Middle frontal gyrus (tissue), 1 donor: ENCODE measurements at regions not wholly inside any gene's neighbourhood (a gene's known extent, or its start where the extent isn't known, plus 50 kb on each side); places are given as distances from the start of the nearest gene placed in this dataset.

ENCODE experiments used
- DNase-seq: peaks from one replicate; pipeline ENCODE4 v3.0.0-alpha.2; 2015; ENCODE audit warnings: low spot score; ENCODE audit errors: extremely low spot score

GRCh38 chr21:27246741-27247140 is 279.9 kb upstream of the ADAMTS5 start:
- no peak for DNase-seq

DNA sequence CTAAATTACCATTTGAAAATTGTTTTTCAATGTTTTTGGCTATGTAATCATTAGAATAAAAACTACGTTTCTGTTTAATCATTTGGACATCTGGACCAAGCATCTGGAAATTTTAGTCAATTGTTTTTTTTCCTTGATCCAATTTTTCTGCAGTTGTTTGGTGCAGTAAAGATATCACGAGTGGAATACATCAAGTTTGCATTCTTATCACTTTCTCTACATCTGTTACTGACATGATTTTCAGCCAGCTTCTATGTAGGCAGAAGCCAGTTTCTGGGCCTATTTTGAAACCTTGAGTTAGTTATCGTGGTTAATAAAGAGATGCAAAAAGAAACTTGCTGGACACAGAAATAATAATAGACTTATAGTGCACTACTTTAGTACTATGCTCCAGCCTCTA is 277.9 kb upstream of the ADAMTS5 start:
- no peak for DNase-seq

DNA sequence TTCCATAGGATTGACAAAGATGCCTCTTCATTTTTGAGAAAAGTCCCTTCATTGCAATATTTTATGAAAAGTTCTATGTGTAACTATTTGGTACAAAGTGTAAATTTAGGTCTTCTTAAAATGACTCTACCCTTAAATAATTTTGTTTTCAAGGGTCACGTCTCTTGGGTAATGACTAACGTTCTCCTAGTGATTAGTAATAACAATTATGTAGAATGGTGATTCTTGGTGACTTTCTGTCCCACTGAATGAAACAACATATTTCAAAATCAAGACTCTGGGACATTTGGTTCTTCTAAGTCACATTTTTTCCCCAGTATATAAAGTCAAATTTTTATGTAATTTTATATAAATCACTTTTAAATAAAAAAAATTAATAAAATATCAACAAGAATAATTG is 277.5 kb upstream of the ADAMTS5 start:
- DNase-seq, result no peak

GRCh38 chr21:27240839-27241238 is 274.0 kb upstream of the ADAMTS5 start:
- no peak for DNase-seq

- DNase-seq, result no peak
Measured at GRCh38 chr21:27233514-27234115, 266.7 kb upstream of the ADAMTS5 start.

GRCh38 chr21:27225940-27226339 is 259.1 kb upstream of the ADAMTS5 start:
- DNase-seq, result no peak

GRCh38 chr21:27225151-27225550 is 258.3 kb upstream of the ADAMTS5 start:
- DNase-seq, result no peak

DNA sequence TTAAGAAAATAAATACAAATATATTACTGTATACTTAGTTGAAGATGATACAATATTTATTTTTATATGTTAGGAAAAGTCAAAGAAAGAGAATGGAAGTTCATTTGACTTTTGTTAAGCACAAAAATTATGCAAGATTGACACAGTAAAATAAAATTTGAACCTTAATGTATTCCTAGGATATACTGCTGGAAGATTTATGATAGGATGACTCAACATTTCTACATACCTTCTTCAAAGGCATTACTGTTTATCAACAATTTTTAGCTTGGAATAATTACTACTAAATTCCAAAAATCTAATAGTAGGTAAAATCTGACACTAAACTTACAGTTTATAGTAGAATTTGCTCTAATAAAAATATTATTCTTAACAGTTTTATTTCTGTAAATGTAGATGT is 257.3 kb upstream of the ADAMTS5 start:
- no peak for DNase-seq

- DNase-seq, result no peak
Measured at GRCh38 chr21:27221077-27221476, 254.2 kb upstream of the ADAMTS5 start.

DNA sequence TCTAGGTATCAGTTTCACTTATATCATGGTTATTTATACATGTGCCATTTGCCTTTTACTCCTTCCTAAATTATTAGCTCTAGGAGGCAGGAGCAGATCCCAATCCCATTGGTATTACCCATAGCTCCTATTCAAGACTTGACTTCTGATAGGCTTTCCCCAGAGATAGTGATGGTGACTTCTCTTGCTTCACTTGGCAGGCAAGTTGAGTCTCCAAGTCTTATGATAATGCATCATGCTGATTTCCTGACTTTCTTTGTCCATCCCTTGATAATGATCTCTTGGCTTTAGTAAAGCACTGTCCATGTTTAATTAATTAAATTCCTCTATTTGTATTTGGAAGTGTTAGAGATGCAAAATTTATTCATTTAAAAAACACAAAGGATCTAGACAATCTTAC is 253.5 kb upstream of the ADAMTS5 start:
- DNase-seq, result no peak

DNA sequence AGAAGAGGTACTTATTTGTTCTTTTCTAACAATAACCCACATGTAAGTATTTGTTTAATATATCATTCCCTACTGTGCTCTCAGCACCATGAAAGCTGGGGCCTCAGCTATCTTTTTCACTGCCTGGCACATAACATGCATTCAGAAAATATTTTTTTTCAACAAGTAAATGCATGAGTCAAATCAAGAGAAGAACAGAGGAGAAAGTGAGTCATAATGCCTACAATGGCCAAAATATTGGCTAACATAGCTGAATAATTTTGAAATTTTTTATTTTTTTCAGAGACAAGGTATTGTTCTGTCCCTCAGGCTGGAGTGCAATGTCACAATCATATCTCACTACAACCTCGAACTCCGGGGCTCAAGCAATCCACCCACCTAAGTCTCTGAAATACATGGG is 252.2 kb upstream of the ADAMTS5 start:
- no peak for DNase-seq

DNA sequence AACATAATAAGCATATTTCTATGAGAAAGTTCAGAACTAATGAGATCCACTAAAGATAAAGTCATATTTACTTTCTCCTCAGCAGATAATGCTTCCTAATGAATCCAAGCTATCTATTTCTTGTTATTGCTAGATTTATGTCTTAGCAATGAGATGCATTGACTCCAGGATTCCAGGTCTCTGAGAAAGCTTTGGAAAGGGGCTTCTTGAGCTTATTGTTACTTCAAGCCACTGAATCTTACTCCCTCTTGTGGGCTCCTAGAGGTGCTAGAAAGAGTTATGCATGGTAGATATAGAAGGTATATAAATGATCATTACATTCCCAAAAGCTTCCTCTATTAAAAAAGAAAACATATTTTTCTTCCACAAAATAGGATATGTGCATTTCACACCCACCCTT is 246.4 kb upstream of the ADAMTS5 start:
- DNase-seq, result no peak

DNA sequence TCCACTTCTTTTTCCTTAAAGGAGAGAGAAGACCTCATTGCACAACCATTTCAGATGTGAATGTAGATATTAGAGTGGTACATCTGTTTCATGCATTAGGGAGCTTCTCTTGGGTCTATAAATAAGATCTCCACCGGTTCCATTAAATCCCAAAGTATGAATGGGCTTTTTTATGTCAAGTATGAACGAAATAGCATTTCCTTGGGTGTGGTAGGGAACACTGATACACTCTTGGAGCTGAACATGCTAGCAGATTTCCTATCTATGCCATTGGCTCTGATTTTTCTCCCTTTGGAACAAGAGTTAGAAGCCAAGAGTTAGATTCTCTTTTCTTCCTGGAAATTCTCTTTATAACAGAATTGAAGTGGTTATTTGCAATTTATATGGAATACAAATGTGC is 245.6 kb upstream of the ADAMTS5 start:
- DNase-seq, result no peak

DNA sequence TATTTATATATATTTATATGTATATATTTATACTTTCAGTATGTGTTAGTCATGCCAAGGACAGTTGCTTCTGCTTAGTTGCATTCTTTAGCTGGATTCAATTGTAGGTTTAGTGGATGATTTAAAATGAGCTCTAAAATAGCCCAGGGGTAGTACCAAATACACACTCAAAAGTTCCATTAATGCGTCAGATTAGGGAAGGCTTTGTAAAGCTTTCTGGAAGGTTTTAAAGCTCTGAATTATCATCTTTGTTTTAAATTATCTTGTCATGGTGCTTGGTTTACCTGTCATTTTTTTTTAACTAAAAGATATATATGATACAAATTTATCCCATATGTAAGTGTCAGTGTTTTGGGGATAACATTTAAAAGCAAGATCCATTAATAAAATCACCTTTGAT is 242.7 kb upstream of the ADAMTS5 start:
- DNase-seq, result no peak

GRCh38 chr21:27206368-27206982 is 239.6 kb upstream of the ADAMTS5 start:
- no peak for DNase-seq

GRCh38 chr21:27202301-27202700 is 235.4 kb upstream of the ADAMTS5 start:
- DNase-seq, result no peak

DNA sequence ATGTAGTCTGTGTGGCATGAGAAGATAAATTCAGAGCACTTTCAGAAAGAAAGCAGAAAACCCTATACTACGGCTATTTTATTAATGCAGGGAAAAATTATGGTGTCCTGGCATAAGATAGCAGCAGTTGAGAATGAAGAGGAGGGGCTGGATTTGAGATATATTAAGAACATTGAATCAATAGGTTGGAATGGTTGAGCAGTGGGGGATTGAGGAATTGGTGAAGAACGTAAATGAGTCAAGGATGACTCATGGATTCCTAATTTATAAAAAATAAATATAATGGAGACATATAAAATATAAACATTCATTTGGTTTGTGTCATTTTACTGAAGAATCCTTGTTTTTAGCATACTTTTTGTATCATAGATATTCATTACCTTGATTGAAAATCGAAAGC is 234.3 kb upstream of the ADAMTS5 start:
- no peak for DNase-seq

DNA sequence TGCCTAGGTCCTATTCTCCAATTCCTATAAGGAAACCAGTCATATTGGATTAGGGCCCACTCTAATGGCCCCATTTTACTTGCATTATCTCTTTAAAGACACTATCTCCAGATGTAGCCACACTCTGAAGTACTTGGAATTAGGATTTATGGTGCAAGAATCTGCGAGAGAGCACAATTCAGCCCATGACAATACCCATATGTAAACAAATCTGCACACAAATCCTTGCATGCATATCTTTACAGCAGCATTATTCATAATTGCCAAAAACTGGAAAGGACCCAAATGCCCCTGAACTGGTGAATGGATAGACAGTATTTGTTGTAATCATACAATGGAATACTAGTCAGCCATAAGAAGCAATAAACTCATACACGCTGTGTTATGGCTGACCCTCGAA is 229.8 kb upstream of the ADAMTS5 start:
- no peak for DNase-seq

DNA sequence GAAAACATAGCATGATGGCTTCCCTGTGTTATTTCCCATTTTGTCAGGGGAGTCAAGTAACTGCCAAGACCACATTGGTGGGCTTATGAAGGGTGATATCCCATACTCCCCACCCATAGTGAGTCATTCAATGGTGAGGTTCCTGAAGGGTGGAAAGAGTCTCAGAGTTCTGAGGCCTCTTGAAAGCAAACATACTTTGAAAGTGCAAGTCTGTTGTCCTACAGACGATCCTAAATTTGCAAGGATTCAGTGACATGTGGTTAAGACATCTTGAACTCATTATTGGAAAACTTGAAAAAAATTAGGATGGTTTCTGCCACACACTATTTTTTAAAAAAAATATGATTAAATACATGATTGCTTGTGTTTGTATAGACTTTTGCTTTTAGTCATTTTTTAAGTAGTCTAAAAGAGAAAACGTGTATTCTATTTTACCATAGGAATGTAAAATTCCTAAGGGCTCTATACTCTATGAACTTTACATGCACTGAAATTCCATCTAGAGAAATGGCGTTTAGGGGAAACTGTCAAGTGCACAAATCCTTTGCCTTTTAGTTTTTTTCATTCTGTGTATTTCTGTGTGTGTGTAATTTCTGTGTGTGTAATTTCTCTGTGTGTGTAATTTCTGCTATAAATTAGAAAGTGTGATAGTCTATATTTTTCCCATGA is 225.5 kb upstream of the ADAMTS5 start:
- DNase-seq, result no peak

- DNase-seq, result no peak
Measured at GRCh38 chr21:27190601-27191000, 223.7 kb upstream of the ADAMTS5 start.

- no peak for DNase-seq
Measured at GRCh38 chr21:27189870-27190269, 223.0 kb upstream of the ADAMTS5 start.

GRCh38 chr21:27173053-27173452 is 206.2 kb upstream of the ADAMTS5 start:
- no peak for DNase-seq

GRCh38 chr21:27171707-27172106 is 204.8 kb upstream of the ADAMTS5 start:
- no peak for DNase-seq
